ENCODE measurements at regions not wholly inside any gene's neighbourhood (a gene's known extent, or its start where the extent isn't known, plus 50 kb on each side); places are given as distances from the start of the nearest gene placed in this dataset.

DNA sequence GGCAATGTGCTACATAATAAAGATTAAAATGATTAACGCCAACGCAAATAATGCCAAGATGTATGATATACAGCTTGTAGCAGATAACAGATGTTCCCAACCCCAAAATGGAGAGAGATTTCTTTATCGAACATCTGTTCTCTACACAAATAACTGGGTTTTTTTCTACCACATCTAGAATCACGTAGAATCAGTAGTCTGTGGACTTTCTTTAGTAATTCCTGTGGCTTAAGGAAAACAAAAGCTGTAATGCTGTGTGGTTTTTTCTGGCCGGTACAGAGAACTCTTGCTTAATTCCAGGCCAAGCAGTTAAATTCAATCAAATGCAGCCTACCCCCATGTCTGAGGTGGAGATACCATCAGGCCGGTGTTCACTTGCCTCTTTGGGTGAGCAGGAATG lies 303.4 kb downstream of the FAT3 start:
- no peaks in the 10 kb centered on the region for H3K27me3 ChIP-seq (ENCODE audit: control insufficient read depth in 2 of 2, insufficient read depth in 2 of 2, low read length in 2 of 2)
- ChIA-PET CTCF (no interaction called here), POLR2A (no interaction called here)
- H3K4me1 ChIP-seq (ENCODE audit: control insufficient read depth in 2 of 2, insufficient read depth in 2 of 2, low read length in 2 of 2) = no peaks in the 10 kb centered on the region
- no peak overlapping the region for H3K27ac ChIP-seq (ENCODE audit: low read depth, low read length)
- H3K4me3 ChIP-seq (ENCODE audit: low read length) = no peak overlapping the region
- Mint-ChIP-seq H3K4me1 (no peaks in the 10 kb centered on the region), H3K9me3 (peaks cover 0 to 3% (median 0%) of the 10 kb centered on the region in 11 donors), H3K27me3 (no peaks in the 10 kb centered on the region), H3K36me3 (no peaks in the 10 kb centered on the region), H3K4me3 (no peak overlapping the region), H3K27ac (no peak overlapping the region)
- H3K36me3 ChIP-seq (ENCODE audit: control insufficient read depth in 2 of 3, insufficient read depth in 3 of 3, low read length in 3 of 3) = no peaks in the 10 kb centered on the region
- ATAC-seq (no peak), DNase-seq (no peak)
- intact Hi-C loops (cut with micrococcal nuclease) = no loop called here
- no peaks in the 10 kb centered on the region for H3K9me3 ChIP-seq (ENCODE audit: control insufficient read depth in 2 of 3, low read length in 3 of 3)

DNA sequence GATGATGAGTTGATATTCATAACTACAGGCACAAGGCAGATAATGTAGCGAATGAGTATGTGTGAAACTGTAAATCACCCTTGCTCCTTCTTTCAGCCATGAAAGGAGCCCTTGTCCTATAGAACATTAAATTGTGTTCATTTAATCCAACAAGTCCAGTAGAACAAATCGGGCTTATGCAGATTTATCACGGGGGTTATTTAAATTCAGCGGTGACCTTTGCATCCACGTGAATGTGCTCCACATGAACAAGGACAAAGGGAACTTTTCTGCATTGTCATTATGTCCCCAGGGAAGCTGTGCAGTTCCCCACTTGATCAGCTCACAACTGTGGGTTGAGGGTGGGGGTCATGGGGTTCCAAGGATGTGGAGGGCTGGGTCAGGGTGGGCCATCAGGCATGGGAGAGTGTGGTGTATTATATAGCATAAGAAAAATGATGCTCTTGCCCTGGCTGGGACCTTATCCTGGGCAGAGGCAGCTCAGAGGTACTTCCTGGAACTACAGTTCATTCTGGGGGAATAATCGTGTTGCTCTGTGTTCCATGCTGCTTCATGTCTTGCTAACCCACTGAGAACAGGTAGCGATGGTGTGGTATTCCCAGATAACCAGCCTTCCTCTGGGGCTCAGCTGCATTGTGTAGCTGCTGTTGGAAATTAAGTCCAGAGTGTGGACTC lies 306.6 kb downstream of the FAT3 start:
- no peaks in the 10 kb centered on the region for H3K27me3 Mint-ChIP-seq
- intact Hi-C loops (cut with micrococcal nuclease) = no loop called here
- CTCF ChIA-PET = no interaction called here

DNA sequence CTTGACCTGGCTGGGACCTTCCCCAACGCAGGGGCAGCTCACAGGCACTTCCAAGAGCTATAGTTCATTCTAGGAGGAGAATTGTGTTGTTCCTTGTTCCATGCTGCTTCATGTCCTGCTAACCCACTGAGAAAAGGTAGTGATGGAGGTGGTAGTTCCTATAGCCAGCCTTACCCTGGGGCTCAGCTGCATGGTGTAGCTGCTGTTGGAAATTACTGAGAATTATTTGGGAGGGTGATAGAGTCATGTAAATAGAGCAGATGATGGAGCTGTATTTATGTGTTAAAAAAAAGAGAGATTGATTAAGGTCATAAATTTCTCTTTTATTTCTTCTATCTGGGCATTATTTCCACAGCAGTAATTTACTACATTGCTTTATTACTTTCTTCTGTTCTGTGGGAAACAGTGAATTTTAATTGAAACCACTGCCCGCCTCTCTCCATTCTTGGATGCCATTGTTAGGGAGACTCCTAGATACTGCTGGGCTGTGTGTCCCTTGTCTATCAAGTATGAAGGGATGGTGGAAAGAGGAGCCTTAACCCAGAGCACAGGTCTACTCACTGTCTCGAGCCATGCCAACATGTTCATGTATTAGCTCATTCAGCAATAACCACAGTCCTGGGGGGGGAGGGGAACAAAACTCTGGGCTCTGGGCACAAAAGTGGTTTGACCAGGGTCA lies 309.2 kb downstream of the FAT3 start:
- POLR2A ChIA-PET = no interaction called here
- Mint-ChIP-seq H3K27ac (no peak overlapping the region), H3K36me3 (no peaks in the 10 kb centered on the region), H3K27me3 (no peaks in the 10 kb centered on the region), H3K4me3 (no peak overlapping the region), H3K9me3 (peaks cover 0 to 10% (median 0%) of the 10 kb centered on the region in 11 donors), H3K4me1 (no peaks in the 10 kb centered on the region)
- ATAC-seq (no peak), DNase-seq (no peak)
- Histone ChIP-seq H3K27ac (ENCODE audit: low read depth, low read length) (no peak overlapping the region), H3K36me3 (ENCODE audit: control insufficient read depth in 2 of 3, insufficient read depth in 3 of 3, low read length in 3 of 3) (no peaks in the 10 kb centered on the region), H3K4me3 (ENCODE audit: low read length) (no peak overlapping the region), H3K27me3 (ENCODE audit: control insufficient read depth in 2 of 2, insufficient read depth in 2 of 2, low read length in 2 of 2) (no peaks in the 10 kb centered on the region), H3K9me3 (ENCODE audit: control insufficient read depth in 2 of 3, low read length in 3 of 3) (no peaks in the 10 kb centered on the region), H3K4me1 (ENCODE audit: control insufficient read depth in 2 of 2, insufficient read depth in 2 of 2, low read length in 2 of 2) (no peaks in the 10 kb centered on the region)
- intact Hi-C loops (cut with micrococcal nuclease) = no loop called here
- CTCF ChIA-PET = no interaction called here

More for the DNA sequence above, 306.6 kb downstream of the FAT3 start:
- no peaks in the 10 kb centered on the region for H3K4me1 ChIP-seq (ENCODE audit: control insufficient read depth in 2 of 2, insufficient read depth in 2 of 2, low read length in 2 of 2)
- Mint-ChIP-seq H3K4me3 (no peak overlapping the region), H3K36me3 (no peaks in the 10 kb centered on the region), H3K27ac (no peak overlapping the region), H3K4me1 (no peaks in the 10 kb centered on the region), H3K9me3 (peaks cover 0 to 10% (median 0%) of the 10 kb centered on the region in 11 donors)
- H3K36me3 ChIP-seq (ENCODE audit: control insufficient read depth in 2 of 3, insufficient read depth in 3 of 3, low read length in 3 of 3) = no peaks in the 10 kb centered on the region
- no peaks in the 10 kb centered on the region for H3K9me3 ChIP-seq (ENCODE audit: control insufficient read depth in 2 of 3, low read length in 3 of 3)
- H3K27me3 ChIP-seq (ENCODE audit: control insufficient read depth in 2 of 2, insufficient read depth in 2 of 2, low read length in 2 of 2) = no peaks in the 10 kb centered on the region
- POLR2A ChIA-PET = no interaction called here
- ATAC-seq = no peak
- no peak for DNase-seq
- H3K4me3 ChIP-seq (ENCODE audit: low read length) = no peak overlapping the region
- H3K27ac ChIP-seq (ENCODE audit: low read depth, low read length) = no peak overlapping the region

- H3K36me3 ChIP-seq (ENCODE audit: control insufficient read depth in 2 of 3, insufficient read depth in 3 of 3, low read length in 3 of 3) = no peaks in the 10 kb centered on the region
- H3K27ac Mint-ChIP-seq = no peak overlapping the region
- peaks cover 0 to 10% (median 0%) of the 10 kb centered on the region in 11 donors for H3K9me3 Mint-ChIP-seq
- H3K4me3 Mint-ChIP-seq = no peak overlapping the region
- H3K4me1 ChIP-seq (ENCODE audit: control insufficient read depth in 2 of 2, insufficient read depth in 2 of 2, low read length in 2 of 2) = no peaks in the 10 kb centered on the region
- CTCF ChIA-PET = no interaction called here
- no peak overlapping the region for H3K4me3 ChIP-seq (ENCODE audit: low read length)
- DNase-seq (no peak), ATAC-seq (no peak)
- POLR2A ChIA-PET = no interaction called here
- H3K27me3 ChIP-seq (ENCODE audit: control insufficient read depth in 2 of 2, insufficient read depth in 2 of 2, low read length in 2 of 2) = no peaks in the 10 kb centered on the region
- no peaks in the 10 kb centered on the region for H3K9me3 ChIP-seq (ENCODE audit: control insufficient read depth in 2 of 3, low read length in 3 of 3)
- no peak overlapping the region for H3K27ac ChIP-seq (ENCODE audit: low read depth, low read length)
- intact Hi-C loops (cut with micrococcal nuclease) = no loop called here
- H3K36me3 Mint-ChIP-seq = no peaks in the 10 kb centered on the region
- no peaks in the 10 kb centered on the region for H3K4me1 Mint-ChIP-seq
- H3K27me3 Mint-ChIP-seq = no peaks in the 10 kb centered on the region
These were observed 312.3 kb downstream of the FAT3 start for GRCh38 chr11:92536883-92537282.

GRCh38 chr11:92540096-92540495 lies 315.5 kb downstream of the FAT3 start:
- DNase-seq = no peak
- ChIA-PET POLR2A (no interaction called here), CTCF (no interaction called here)
- Mint-ChIP-seq H3K9me3 (peaks cover 0 to 6% (median 0%) of the 10 kb centered on the region in 11 donors), H3K27ac (no peak overlapping the region), H3K4me1 (no peaks in the 10 kb centered on the region), H3K36me3 (no peaks in the 10 kb centered on the region), H3K27me3 (no peaks in the 10 kb centered on the region), H3K4me3 (no peak overlapping the region)
- H3K27me3 ChIP-seq (ENCODE audit: control insufficient read depth in 2 of 2, insufficient read depth in 2 of 2, low read length in 2 of 2) = no peaks in the 10 kb centered on the region
- H3K4me1 ChIP-seq (ENCODE audit: control insufficient read depth in 2 of 2, insufficient read depth in 2 of 2, low read length in 2 of 2) = no peaks in the 10 kb centered on the region
- H3K4me3 ChIP-seq (ENCODE audit: low read length) = no peak overlapping the region
- no peaks in the 10 kb centered on the region for H3K9me3 ChIP-seq (ENCODE audit: control insufficient read depth in 2 of 3, low read length in 3 of 3)
- H3K27ac ChIP-seq (ENCODE audit: low read depth, low read length) = no peak overlapping the region
- H3K36me3 ChIP-seq (ENCODE audit: control insufficient read depth in 2 of 3, insufficient read depth in 3 of 3, low read length in 3 of 3) = no peaks in the 10 kb centered on the region
- intact Hi-C loops (cut with micrococcal nuclease) = no loop called here
- no peak for ATAC-seq

DNA sequence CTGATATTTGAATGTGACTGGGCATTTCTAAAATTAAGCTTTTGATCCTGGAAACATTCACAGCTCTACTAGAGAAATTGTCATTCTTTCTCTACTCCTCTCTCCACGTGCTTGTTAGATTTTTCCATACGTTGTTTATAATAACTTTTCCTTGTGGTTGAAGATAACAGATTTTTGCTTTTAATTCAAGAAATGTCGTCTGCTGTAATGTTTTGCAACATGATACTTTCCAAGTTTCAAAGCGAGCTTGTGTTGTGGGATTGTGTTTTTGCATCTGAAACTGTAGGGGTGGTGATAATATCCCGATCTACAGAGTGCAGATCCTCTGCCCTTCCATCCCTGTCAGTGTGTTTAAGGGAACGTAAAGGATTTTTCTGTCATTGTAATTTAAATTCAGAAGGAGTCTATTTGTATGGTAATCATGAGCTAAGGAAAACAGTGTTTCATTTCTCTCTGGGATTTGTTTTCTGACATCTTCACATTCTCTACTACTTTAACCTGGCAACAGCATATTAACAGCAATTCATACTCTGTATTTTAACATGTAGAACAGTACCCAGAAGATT lies 321.4 kb downstream of the FAT3 start:
- no peaks in the 10 kb centered on the region for H3K36me3 ChIP-seq (ENCODE audit: control insufficient read depth in 2 of 3, insufficient read depth in 3 of 3, low read length in 3 of 3)
- Mint-ChIP-seq H3K4me1 (no peaks in the 10 kb centered on the region), H3K36me3 (no peaks in the 10 kb centered on the region), H3K4me3 (no peak overlapping the region), H3K9me3 (peaks cover 0 to 15% (median 0%) of the 10 kb centered on the region in 11 donors), H3K27me3 (no peaks in the 10 kb centered on the region), H3K27ac (no peak overlapping the region)
- intact Hi-C loops (cut with micrococcal nuclease) = no loop called here
- H3K9me3 ChIP-seq (ENCODE audit: control insufficient read depth in 2 of 3, low read length in 3 of 3) = no peaks in the 10 kb centered on the region
- ATAC-seq = no peak
- no peak overlapping the region for H3K27ac ChIP-seq (ENCODE audit: low read depth, low read length)
- ChIA-PET POLR2A (no interaction called here), CTCF (no interaction called here)
- no peak for DNase-seq
- no peak overlapping the region for H3K4me3 ChIP-seq (ENCODE audit: low read length)
- H3K4me1 ChIP-seq (ENCODE audit: control insufficient read depth in 2 of 2, insufficient read depth in 2 of 2, low read length in 2 of 2) = no peaks in the 10 kb centered on the region
- no peaks in the 10 kb centered on the region for H3K27me3 ChIP-seq (ENCODE audit: control insufficient read depth in 2 of 2, insufficient read depth in 2 of 2, low read length in 2 of 2)

DNA sequence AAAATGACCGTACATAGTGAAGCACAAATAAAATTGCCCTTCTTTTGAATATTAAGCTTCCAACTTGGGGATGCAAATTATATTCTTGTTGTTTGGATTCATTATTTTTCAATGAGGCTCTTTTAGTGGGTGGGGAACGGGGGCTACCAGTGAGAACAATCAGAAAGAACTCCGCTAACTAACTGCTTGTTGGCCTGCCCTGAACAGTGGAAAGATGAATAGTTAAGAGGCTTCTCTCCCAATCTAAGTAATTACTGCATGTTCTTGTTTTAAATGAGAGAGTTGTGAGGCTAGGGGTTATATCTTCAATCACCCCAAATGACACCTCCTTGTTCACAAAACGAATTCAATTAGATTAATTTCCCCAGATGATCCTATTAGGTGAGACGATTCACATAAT lies 322.0 kb downstream of the FAT3 start:
- no peak overlapping the region for H3K4me3 ChIP-seq (ENCODE audit: low read length)
- Mint-ChIP-seq H3K27ac (no peak overlapping the region), H3K36me3 (no peaks in the 10 kb centered on the region), H3K27me3 (no peaks in the 10 kb centered on the region), H3K9me3 (peaks cover 0 to 14% (median 0%) of the 10 kb centered on the region in 11 donors), H3K4me3 (no peak overlapping the region), H3K4me1 (no peaks in the 10 kb centered on the region)
- CTCF ChIA-PET = no interaction called here
- DNase-seq (no peak), ATAC-seq (no peak)
- intact Hi-C loops (cut with micrococcal nuclease) = no loop called here
- H3K9me3 ChIP-seq (ENCODE audit: control insufficient read depth in 2 of 3, low read length in 3 of 3) = no peaks in the 10 kb centered on the region
- POLR2A ChIA-PET = no interaction called here
- H3K4me1 ChIP-seq (ENCODE audit: control insufficient read depth in 2 of 2, insufficient read depth in 2 of 2, low read length in 2 of 2) = no peaks in the 10 kb centered on the region
- H3K27ac ChIP-seq (ENCODE audit: low read depth, low read length) = no peak overlapping the region
- H3K27me3 ChIP-seq (ENCODE audit: control insufficient read depth in 2 of 2, insufficient read depth in 2 of 2, low read length in 2 of 2) = no peaks in the 10 kb centered on the region
- no peaks in the 10 kb centered on the region for H3K36me3 ChIP-seq (ENCODE audit: control insufficient read depth in 2 of 3, insufficient read depth in 3 of 3, low read length in 3 of 3)

All from naive thymus-derived CD4-positive, alpha-beta T cell (primary cell).